SK-N-SH treated with all-trans-retinoic acid at 6 μM for 48 hours (cell line): ENCODE measurements at regions not wholly inside any gene's neighbourhood (a gene's known extent, or its start where the extent isn't known, plus 50 kb on each side); places are given as distances from the start of the nearest gene placed in this dataset.

ENCODE experiments used
- ATAC-seq: fragments of 200-7000 bp; cut with Tn5 transposase; 3 replicates; pipeline ENCODE4 v1.9.1; 2020; ENCODE audit warnings: mild to moderate bottlenecking, moderate library complexity
- CSDC2 ChIP-seq: fragments of 250-450 bp; sonication (Bioruptor Pico); IDR thresholded peaks from 2 replicates; pipeline ENCODE4 v1.5.0; 2020; ENCODE audit warnings: mild to moderate bottlenecking, moderate library complexity
- CSRNP3 ChIP-seq: fragments of 250-450 bp; sonication (Bioruptor Pico); IDR thresholded peaks from 2 replicates; pipeline ENCODE4 v1.5.1; 2021; ENCODE audit warnings: mild to moderate bottlenecking, moderate library complexity
- ESRRG ChIP-seq: fragments of 250-450 bp; sonication (Bioruptor Pico); IDR thresholded peaks from 2 replicates; pipeline ENCODE4 v1.6.1; 2021; ENCODE audit warnings: mild to moderate bottlenecking
- GLIS3 ChIP-seq: fragments of 250-450 bp; sonication (Bioruptor Pico); IDR thresholded peaks from 2 replicates; pipeline ENCODE4 v1.5.0; 2020; ENCODE audit warnings: mild to moderate bottlenecking, moderate library complexity
- ISL1 ChIP-seq: fragments of 250-450 bp; sonication (Bioruptor Pico); IDR thresholded peaks from 2 replicates; pipeline ENCODE4 v2.1.2; 2022; ENCODE audit warnings: mild to moderate bottlenecking, moderate library complexity
- OSR1 ChIP-seq: fragments of 250-450 bp; sonication (Bioruptor Pico); IDR thresholded peaks from 2 replicates; pipeline ENCODE4 v1.8.0; 2022; ENCODE audit warnings: moderate library complexity, mild to moderate bottlenecking, inconsistent platforms
- PATZ1 ChIP-seq: fragments of 250-450 bp; sonication (Bioruptor Pico); IDR thresholded peaks from 2 replicates; pipeline ENCODE4 v1.8.0; 2020; ENCODE audit warnings: mild to moderate bottlenecking, moderate library complexity, borderline replicate concordance
- POU6F1 ChIP-seq: fragments of 250-450 bp; sonication (Bioruptor Pico); IDR thresholded peaks from 2 replicates; pipeline ENCODE4 v1.8.0; 2021; ENCODE audit warnings: low read depth, mild to moderate bottlenecking, moderate library complexity, borderline replicate concordance
- PPARA ChIP-seq: fragments of 250-450 bp; sonication (Bioruptor Pico); IDR thresholded peaks from 2 replicates; pipeline ENCODE4 v1.5.0; 2020; ENCODE audit warnings: mild to moderate bottlenecking, borderline replicate concordance
- RARB ChIP-seq: fragments of 250-450 bp; sonication (Bioruptor Pico); IDR thresholded peaks from 2 replicates; pipeline ENCODE4 v1.8.0; 2021; ENCODE audit warnings: mild to moderate bottlenecking, moderate library complexity
- SNAI2 ChIP-seq: fragments of 250-450 bp; sonication (Bioruptor Pico); IDR thresholded peaks from 2 replicates; pipeline ENCODE4 v1.5.0; 2020; ENCODE audit warnings: mild to moderate bottlenecking, moderate library complexity
- TCF4 ChIP-seq: fragments of 250-450 bp; sonication (Bioruptor Pico); IDR thresholded peaks from 2 replicates; pipeline ENCODE4 v1.8.0; 2021; ENCODE audit warnings: mild to moderate bottlenecking, moderate library complexity, borderline replicate concordance
- TOX ChIP-seq: fragments of 250-450 bp; sonication (Bioruptor Pico); IDR thresholded peaks from 2 replicates; pipeline ENCODE4 v1.8.0; 2021; ENCODE audit warnings: mild to moderate bottlenecking, moderate library complexity, borderline replicate concordance
- TSHZ2 ChIP-seq: fragments of 250-450 bp; sonication (Bioruptor Pico); IDR thresholded peaks from 2 replicates; pipeline ENCODE4 v1.5.0; 2020; ENCODE audit warnings: mild to moderate bottlenecking, moderate library complexity
- ZC3H10 ChIP-seq: fragments of 250-450 bp; sonication (Bioruptor Pico); IDR thresholded peaks from 2 replicates; pipeline ENCODE4 v1.5.1; 2021; ENCODE audit warnings: mild to moderate bottlenecking, moderate library complexity
- ZFP30 ChIP-seq: fragments of 450-650 bp; formaldehyde crosslinking; IDR thresholded peaks from 2 replicates; pipeline ENCODE4 v1.5.0; 2022; ENCODE audit warnings: mild to moderate bottlenecking, moderate library complexity
- ZNF565 ChIP-seq: fragments of 450-650 bp; formaldehyde crosslinking; conservative IDR thresholded peaks from 2 replicates; pipeline ENCODE4 v1.5.0; 2020; ENCODE audit warnings: low read depth, mild to moderate bottlenecking, moderate library complexity
- ZNF70 ChIP-seq: fragments of 450-650 bp; formaldehyde crosslinking; IDR thresholded peaks from 2 replicates; pipeline ENCODE4 v1.5.0; 2020; ENCODE audit warnings: mild to moderate bottlenecking, moderate library complexity
- ZNF8 ChIP-seq: fragments of 450-650 bp; formaldehyde crosslinking; IDR thresholded peaks from 2 replicates; pipeline ENCODE4 v1.5.0; 2020; ENCODE audit warnings: mild to moderate bottlenecking, moderate library complexity

GRCh38 chr21:40990366-40990765, 143.4 kb upstream of the DSCAM start:
- ATAC-seq = no peak
- no peak for TF ChIP-seq POU6F1 (CRISPR knock-in tag)
- no peak for TF ChIP-seq CSRNP3 (CRISPR knock-in tag)
- no peak for TF ChIP-seq GLIS3
- no peak for TF ChIP-seq ZNF8 (CRISPR knock-in tag)
- no peak for TF ChIP-seq ZNF70 (CRISPR knock-in tag)
- no peak for TF ChIP-seq ZC3H10 (CRISPR knock-in tag)
- TF ChIP-seq TSHZ2 (CRISPR knock-in tag) = no peak
- TF ChIP-seq CSDC2 (CRISPR knock-in tag) = no peak
- TF ChIP-seq PPARA = no peak
- TF ChIP-seq ESRRG (CRISPR knock-in tag) = no peak
- no peak for TF ChIP-seq ISL1 (CRISPR knock-in tag)
- TF ChIP-seq TOX (CRISPR knock-in tag) = no peak
- TF ChIP-seq ZFP30 (CRISPR knock-in tag) = no peak
- no peak for TF ChIP-seq RARB (CRISPR knock-in tag)

- no peak for ATAC-seq
- TF ChIP-seq TSHZ2 (CRISPR knock-in tag) = no peak
- no peak for TF ChIP-seq CSDC2 (CRISPR knock-in tag)
These were observed 150.9 kb upstream of the DSCAM start for GRCh38 chr21:40997831-40998230.

- no peak for TF ChIP-seq TCF4
- no peak for TF ChIP-seq ZNF8 (CRISPR knock-in tag)
- no peak for TF ChIP-seq ESRRG (CRISPR knock-in tag)
- no peak for ATAC-seq
These were observed 153.9 kb upstream of the DSCAM start for GRCh38 chr21:41000838-41001237.

GRCh38 chr21:41006636-41007035, 159.7 kb upstream of the DSCAM start:
- ATAC-seq = no peak
- TF ChIP-seq OSR1 (CRISPR knock-in tag) (no peak), ZC3H10 (CRISPR knock-in tag) (no peak), TCF4 (no peak), ZNF565 (CRISPR knock-in tag) (no peak), SNAI2 (CRISPR knock-in tag) (no peak), CSDC2 (CRISPR knock-in tag) (no peak), ZFP30 (CRISPR knock-in tag) (no peak), ZNF8 (CRISPR knock-in tag) (no peak), TSHZ2 (CRISPR knock-in tag) (no peak), PATZ1 (CRISPR knock-in tag) (no peak), CSRNP3 (CRISPR knock-in tag) (no peak)
